HG02678 (cell line): ENCODE measurements at regions not wholly inside any gene's neighbourhood (a gene's known extent, or its start where the extent isn't known, plus 50 kb on each side); places are given as distances from the start of the nearest gene placed in this dataset.
"Not testable (repeated sequence)": the region's sequence is repeated elsewhere in the genome, so short reads cannot be mapped to it uniquely, and the experiment has no call there.

Source experiments
- ATAC-seq: cut with Tn5 transposase; IDR thresholded peaks from one replicate; pipeline ENCODE4 v1.9.1; 2021; ENCODE audit warnings: mild to moderate bottlenecking, moderate library complexity; ENCODE audit not compliant: unreplicated experiment

- not testable (repeated sequence) for ATAC-seq
Measured at GRCh38 chr9:62952840-62953239, 1763.0 kb downstream of the SPATA31A7 start.
